GM20000 (cell line): ENCODE measurements at regions not wholly inside any gene's neighbourhood (a gene's known extent, or its start where the extent isn't known, plus 50 kb on each side); places are given as distances from the start of the nearest gene placed in this dataset.

Experiments used
- DNase-seq: peaks from one replicate; pipeline ENCODE4 v3.0.0; 2012; ENCODE audit warnings: low spot score
- CTCF ChIP-seq: IDR thresholded peaks from 2 replicates; pipeline ENCODE4 v1.5.1; 2012; ENCODE audit warnings: mild to moderate bottlenecking, control low read depth; ENCODE audit errors: extremely low read depth, missing control alignments

- no peak for DNase-seq
- TF ChIP-seq CTCF, result no peak
Measured at GRCh38 chr6:11633741-11634509, 96.4 kb downstream of the TMEM170B start.

- TF ChIP-seq CTCF, result no peak
- DNase-seq, result no peak
Measured at GRCh38 chr6:11634948-11635347, 97.4 kb downstream of the TMEM170B start.

- no peak for TF ChIP-seq CTCF
- no peak for DNase-seq
Measured at GRCh38 chr6:11636121-11636520, 98.6 kb downstream of the TMEM170B start.

- TF ChIP-seq CTCF, result no peak
- no peak for DNase-seq
Measured at GRCh38 chr6:11637266-11637665, 99.7 kb downstream of the TMEM170B start.

GRCh38 chr6:11639376-11640235 lies 102.1 kb downstream of the TMEM170B start:
- TF ChIP-seq CTCF, result no peak
- no peak for DNase-seq

- no peak for DNase-seq
- TF ChIP-seq CTCF, result no peak
Measured at GRCh38 chr6:11640486-11640885, 102.9 kb downstream of the TMEM170B start.

- TF ChIP-seq CTCF, result no peak
- DNase-seq, result no peak
Measured at GRCh38 chr6:11644071-11644470, 106.5 kb downstream of the TMEM170B start.
